Erythroblast (primary cell): ENCODE measurements at regions not wholly inside any gene's neighbourhood (a gene's known extent, or its start where the extent isn't known, plus 50 kb on each side); places are given as distances from the start of the nearest gene placed in this dataset.

Experiments used
- GATA1 ChIP-seq: IDR thresholded peaks from 2 replicates; pipeline ENCODE4 v1.6.1; 2011; ENCODE audit warnings: low read depth, mild to moderate bottlenecking, control low read depth, low read length, moderate library complexity
- POLR2A ChIP-seq: IDR thresholded peaks from 2 replicates; pipeline ENCODE4 v1.6.1; 2011; ENCODE audit warnings: mild to moderate bottlenecking, low read length

GRCh38 chr3:135779024-135779423, 186.5 kb upstream of the PPP2R3A start:
- TF ChIP-seq POLR2A (no peak), GATA1 (no peak)
